ENCODE measurements at regions not wholly inside any gene's neighbourhood (a gene's known extent, or its start where the extent isn't known, plus 50 kb on each side); places are given as distances from the start of the nearest gene placed in this dataset.

DNA sequence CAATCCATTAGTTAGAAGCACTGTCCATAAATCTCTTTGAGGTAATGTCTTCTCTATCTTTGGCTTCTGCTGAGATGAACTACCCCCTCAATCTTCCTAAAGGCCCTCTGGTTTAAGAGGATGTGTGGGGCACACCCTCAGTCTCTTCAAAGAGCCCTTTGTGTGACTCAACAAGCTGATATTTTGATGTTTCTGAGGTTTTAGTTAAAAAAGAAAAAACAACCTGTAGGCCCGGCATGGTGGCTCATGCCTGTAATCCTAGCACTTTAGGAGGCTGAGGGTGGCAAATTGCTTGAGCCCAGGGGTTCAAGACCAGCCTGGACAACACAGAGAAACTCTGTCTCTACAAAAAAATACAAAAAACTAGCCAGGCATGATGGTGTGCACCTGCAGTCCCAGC lies 593.5 kb downstream of the TMEM182 start:
- Histone ChIP-seq H2AFZ (ENCODE audit: low read length) (no peak overlapping the region), H3K4me2 (ENCODE audit: low read depth, low read length, poor library complexity, severe bottlenecking) (no peak overlapping the region)

DNA sequence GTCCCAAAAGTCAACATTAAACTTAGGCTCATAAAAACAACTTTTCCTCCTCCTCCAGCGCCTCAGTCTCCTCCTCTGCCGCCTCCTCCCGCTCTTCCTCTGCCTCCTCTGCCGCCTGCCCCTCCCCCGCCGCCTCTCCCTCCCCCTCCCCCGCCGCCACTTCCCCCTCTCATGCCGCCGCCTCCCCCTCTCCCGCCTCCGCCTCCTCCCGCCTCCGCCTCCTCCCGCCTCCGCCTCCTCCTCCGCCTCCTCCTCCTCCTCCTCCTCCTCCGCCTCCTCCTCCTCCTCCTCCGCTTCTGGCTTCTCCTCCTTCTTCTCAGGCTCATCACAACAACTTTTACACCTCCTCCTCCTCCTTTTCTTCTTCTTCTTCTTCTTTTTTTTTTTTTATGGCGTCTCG lies 599.9 kb downstream of the TMEM182 start:
- Histone ChIP-seq H3K9ac (ENCODE audit: low read depth, low read length, poor library complexity, severe bottlenecking) (no peak overlapping the region), H3F3A (ENCODE audit: low read depth) (no peaks in the 10 kb centered on the region), H3K9me3 (ENCODE audit: insufficient read depth, low read depth, low read length) (no peaks in the 10 kb centered on the region), H2AFZ (ENCODE audit: low read length) (no peak overlapping the region), H3K4me3 (ENCODE audit: low read length, poor library complexity, severe bottlenecking) (no peak overlapping the region), H4K20me1 (ENCODE audit: insufficient read depth, low read length, poor library complexity, severe bottlenecking) (no peaks in the 10 kb centered on the region), H3K79me2 (ENCODE audit: insufficient read depth, low read length) (no peaks in the 10 kb centered on the region), H3K4me2 (ENCODE audit: low read depth, low read length, poor library complexity, severe bottlenecking) (no peak overlapping the region), H3K9me2 (replicated peaks; ENCODE audit: low read depth, low read length) (no peaks in the 10 kb centered on the region; the same call in 1 of the 2 replicates), H3K27me3 (ENCODE audit: insufficient read depth, low read length, poor library complexity, severe bottlenecking) (no peaks in the 10 kb centered on the region), H3K4me1 (ENCODE audit: insufficient read depth, low read length, poor library complexity, severe bottlenecking) (no peaks in the 10 kb centered on the region), H3K36me3 (ENCODE audit: insufficient read depth, low read length) (no peaks in the 10 kb centered on the region)
- TF ChIP-seq EZH2phosphoT487 (IDR thresholded peaks at IDR 0.05; ENCODE audit: borderline replicate concordance) = no peak
- TF ChIP-seq, protein P1, sequence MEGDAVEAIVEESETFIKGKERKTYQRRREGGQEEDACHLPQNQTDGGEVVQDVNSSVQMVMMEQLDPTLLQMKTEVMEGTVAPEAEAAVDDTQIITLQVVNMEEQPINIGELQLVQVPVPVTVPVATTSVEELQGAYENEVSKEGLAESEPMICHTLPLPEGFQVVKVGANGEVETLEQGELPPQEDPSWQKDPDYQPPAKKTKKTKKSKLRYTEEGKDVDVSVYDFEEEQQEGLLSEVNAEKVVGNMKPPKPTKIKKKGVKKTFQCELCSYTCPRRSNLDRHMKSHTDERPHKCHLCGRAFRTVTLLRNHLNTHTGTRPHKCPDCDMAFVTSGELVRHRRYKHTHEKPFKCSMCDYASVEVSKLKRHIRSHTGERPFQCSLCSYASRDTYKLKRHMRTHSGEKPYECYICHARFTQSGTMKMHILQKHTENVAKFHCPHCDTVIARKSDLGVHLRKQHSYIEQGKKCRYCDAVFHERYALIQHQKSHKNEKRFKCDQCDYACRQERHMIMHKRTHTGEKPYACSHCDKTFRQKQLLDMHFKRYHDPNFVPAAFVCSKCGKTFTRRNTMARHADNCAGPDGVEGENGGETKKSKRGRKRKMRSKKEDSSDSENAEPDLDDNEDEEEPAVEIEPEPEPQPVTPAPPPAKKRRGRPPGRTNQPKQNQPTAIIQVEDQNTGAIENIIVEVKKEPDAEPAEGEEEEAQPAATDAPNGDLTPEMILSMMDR (conservative IDR thresholded peaks at IDR 0.05; ENCODE audit: low read length) = no peak

More for the DNA sequence above, 593.5 kb downstream of the TMEM182 start:
- Histone ChIP-seq H3K27me3 (ENCODE audit: insufficient read depth, low read length, poor library complexity, severe bottlenecking) (no peaks in the 10 kb centered on the region), H3K36me3 (ENCODE audit: insufficient read depth, low read length) (no peaks in the 10 kb centered on the region), H3K9ac (ENCODE audit: low read depth, low read length, poor library complexity, severe bottlenecking) (no peak overlapping the region), H3F3A (ENCODE audit: low read depth) (no peaks in the 10 kb centered on the region), H3K4me3 (ENCODE audit: low read length, poor library complexity, severe bottlenecking) (no peak overlapping the region), H3K4me1 (ENCODE audit: insufficient read depth, low read length, poor library complexity, severe bottlenecking) (no peaks in the 10 kb centered on the region), H3K79me2 (ENCODE audit: insufficient read depth, low read length) (no peaks in the 10 kb centered on the region), H3K9me2 (replicated peaks; ENCODE audit: low read depth, low read length) (no peaks in the 10 kb centered on the region), H4K20me1 (ENCODE audit: insufficient read depth, low read length, poor library complexity, severe bottlenecking) (no peaks in the 10 kb centered on the region), H3K9me3 (ENCODE audit: insufficient read depth, low read depth, low read length) (no peaks in the 10 kb centered on the region)
- TF ChIP-seq EZH2phosphoT487 (IDR thresholded peaks at IDR 0.05; ENCODE audit: borderline replicate concordance) = no peak
- TF ChIP-seq, protein P1 (conservative IDR thresholded peaks at IDR 0.05; ENCODE audit: low read length) = no peak

DNA sequence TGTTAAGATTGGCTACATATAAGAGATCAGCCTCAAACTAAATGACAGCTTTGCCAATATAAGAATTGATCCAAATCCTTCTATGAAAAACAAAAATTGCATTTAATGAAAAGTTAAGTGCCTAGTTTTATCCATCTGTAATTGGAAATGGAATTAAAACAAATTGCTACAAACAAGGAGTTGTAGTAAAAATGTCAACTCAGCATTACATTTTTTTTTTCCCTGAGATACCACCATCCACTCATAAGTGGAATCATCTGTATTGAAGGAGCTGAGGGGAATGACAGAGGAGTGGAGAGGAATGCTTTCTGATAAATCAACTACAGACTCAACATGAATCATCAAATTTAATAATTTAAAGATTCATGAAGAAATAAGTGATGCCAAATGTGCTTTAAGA lies 601.8 kb downstream of the TMEM182 start:
- Histone ChIP-seq H3K27me3 (ENCODE audit: insufficient read depth, low read length, poor library complexity, severe bottlenecking) (no peaks in the 10 kb centered on the region), H3K4me2 (ENCODE audit: low read depth, low read length, poor library complexity, severe bottlenecking) (no peak overlapping the region)
- no peak for TF ChIP-seq EZH2phosphoT487 (IDR thresholded peaks at IDR 0.05; ENCODE audit: borderline replicate concordance)
- TF ChIP-seq, protein P1 (conservative IDR thresholded peaks at IDR 0.05; ENCODE audit: low read length) = no peak

More for the DNA sequence above, 601.8 kb downstream of the TMEM182 start:
- Histone ChIP-seq H3K9me2 (replicated peaks; ENCODE audit: low read depth, low read length) (no peaks in the 10 kb centered on the region; the same call in 1 of the 2 replicates), H3K4me3 (ENCODE audit: low read length, poor library complexity, severe bottlenecking) (no peak overlapping the region), H4K20me1 (ENCODE audit: insufficient read depth, low read length, poor library complexity, severe bottlenecking) (no peaks in the 10 kb centered on the region), H2AFZ (ENCODE audit: low read length) (no peak overlapping the region), H3K4me1 (ENCODE audit: insufficient read depth, low read length, poor library complexity, severe bottlenecking) (no peaks in the 10 kb centered on the region), H3K9me3 (ENCODE audit: insufficient read depth, low read depth, low read length) (no peaks in the 10 kb centered on the region), H3K9ac (ENCODE audit: low read depth, low read length, poor library complexity, severe bottlenecking) (no peak overlapping the region), H3F3A (ENCODE audit: low read depth) (no peaks in the 10 kb centered on the region), H3K79me2 (ENCODE audit: insufficient read depth, low read length) (no peaks in the 10 kb centered on the region), H3K36me3 (ENCODE audit: insufficient read depth, low read length) (no peaks in the 10 kb centered on the region)
